ENCODE measurements at regions not wholly inside any gene's neighbourhood (a gene's known extent, or its start where the extent isn't known, plus 50 kb on each side); places are given as distances from the start of the nearest gene placed in this dataset.
"Not testable (repeated sequence)": the region's sequence is repeated elsewhere in the genome, so short reads cannot be mapped to it uniquely, and the experiment has no call there.

DNA sequence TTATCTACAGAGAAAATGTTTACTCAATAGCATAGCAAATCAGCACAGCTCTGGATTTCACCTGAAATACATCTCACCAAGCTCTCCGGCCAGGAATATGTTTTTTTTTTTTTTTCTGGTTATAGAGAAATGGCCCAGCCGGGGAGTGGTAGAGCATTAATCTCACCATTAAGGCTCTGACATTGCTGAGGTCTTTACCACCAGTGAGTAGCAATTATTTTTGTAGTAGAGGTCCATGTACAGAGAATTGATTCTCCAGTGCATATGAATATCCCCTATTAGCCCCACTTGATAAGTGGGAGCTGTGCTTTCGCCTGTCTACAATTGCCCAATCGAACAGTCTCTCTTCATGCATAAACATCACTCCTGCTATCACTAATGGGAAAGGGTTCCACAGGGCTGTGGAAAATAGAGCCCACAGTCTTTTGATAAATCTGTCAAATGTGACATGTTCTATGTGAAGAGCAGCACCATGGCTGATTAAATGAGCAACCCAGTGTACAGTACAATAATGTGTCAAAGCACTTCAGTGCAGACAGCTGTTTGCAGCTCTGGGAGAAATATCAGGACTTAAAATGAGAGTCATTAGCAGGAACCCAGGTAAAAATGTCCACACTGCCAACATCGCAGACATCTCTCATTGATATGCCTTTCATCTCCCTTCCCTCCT lies 227.1 kb upstream of the ID4 start:
- H3K27ac ChIP-seq (ENCODE audit: low read depth, low read length), result no peak overlapping the region
- no peaks in the 10 kb centered on the region for H3K36me3 ChIP-seq (ENCODE audit: control insufficient read depth in 3 of 3, insufficient read depth in 3 of 3, low read length in 3 of 3)
- no peaks in the 10 kb centered on the region for H3K27me3 ChIP-seq (ENCODE audit: control insufficient read depth in 3 of 3, insufficient read depth in 3 of 3, low read length in 3 of 3)
- H3K9me3 ChIP-seq (ENCODE audit: control insufficient read depth in 3 of 3, low read length in 3 of 3), result peaks cover 0 to 3% (median 3%) of the 10 kb centered on the region in 3 donors
- H3K4me1 ChIP-seq (ENCODE audit: control insufficient read depth in 3 of 3, insufficient read depth in 3 of 3, low read length in 3 of 3), result no peaks in the 10 kb centered on the region
- H3K9ac ChIP-seq (ENCODE audit: low read depth in 1 of 3, low read length in 3 of 3), result no peak overlapping the region
- no peak overlapping the region for H3K4me3 ChIP-seq (ENCODE audit: low read length in 3 of 3)

DNA sequence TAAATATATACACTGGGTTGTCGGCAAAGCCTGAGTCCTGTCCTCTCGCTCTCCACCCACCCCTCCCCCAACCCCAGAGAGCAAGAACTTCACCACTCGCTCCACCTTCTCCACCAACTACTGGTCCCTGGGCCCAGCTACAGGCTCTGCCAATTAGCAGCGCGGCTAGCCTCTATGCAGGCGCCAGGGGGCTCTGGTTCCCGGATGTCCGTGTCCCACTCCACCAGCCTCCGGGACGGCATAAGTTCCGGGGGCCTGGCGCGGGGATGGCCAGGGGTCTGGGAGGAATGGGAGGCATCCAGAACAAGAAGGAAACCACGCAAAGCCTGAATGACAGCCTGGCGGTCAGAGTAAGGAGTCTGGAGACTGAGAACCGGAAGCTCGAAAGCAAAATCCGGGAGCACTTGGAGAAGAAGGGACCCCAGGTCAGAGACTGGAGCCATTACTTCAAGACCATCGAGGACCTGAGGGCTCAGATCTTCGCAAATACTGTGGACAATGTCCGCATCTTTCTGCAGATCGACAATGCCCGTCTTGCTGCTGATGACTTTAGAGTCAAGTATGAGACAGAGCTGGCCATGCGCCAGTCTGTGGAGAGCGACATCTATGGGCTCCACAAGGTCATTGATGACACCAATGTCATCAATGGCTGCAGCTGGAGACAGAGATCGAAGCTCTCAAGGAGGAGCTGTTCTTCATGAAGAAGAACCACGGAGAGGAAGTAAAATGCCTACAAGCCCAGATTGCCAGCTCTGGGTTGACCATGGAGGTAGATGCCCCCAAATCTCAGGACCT lies 224.3 kb upstream of the ID4 start:
- not testable (repeated sequence) for H3K27ac ChIP-seq (ENCODE audit: low read depth, low read length); H3K27me3 ChIP-seq (ENCODE audit: control insufficient read depth in 3 of 3, insufficient read depth in 3 of 3, low read length in 3 of 3); H3K9ac ChIP-seq (ENCODE audit: low read depth in 1 of 3, low read length in 3 of 3); H3K9me3 ChIP-seq (ENCODE audit: control insufficient read depth in 3 of 3, low read length in 3 of 3); H3K4me3 ChIP-seq (ENCODE audit: low read length in 3 of 3); H3K36me3 ChIP-seq (ENCODE audit: control insufficient read depth in 3 of 3, insufficient read depth in 3 of 3, low read length in 3 of 3); H3K4me1 ChIP-seq (ENCODE audit: control insufficient read depth in 3 of 3, insufficient read depth in 3 of 3, low read length in 3 of 3)

DNA sequence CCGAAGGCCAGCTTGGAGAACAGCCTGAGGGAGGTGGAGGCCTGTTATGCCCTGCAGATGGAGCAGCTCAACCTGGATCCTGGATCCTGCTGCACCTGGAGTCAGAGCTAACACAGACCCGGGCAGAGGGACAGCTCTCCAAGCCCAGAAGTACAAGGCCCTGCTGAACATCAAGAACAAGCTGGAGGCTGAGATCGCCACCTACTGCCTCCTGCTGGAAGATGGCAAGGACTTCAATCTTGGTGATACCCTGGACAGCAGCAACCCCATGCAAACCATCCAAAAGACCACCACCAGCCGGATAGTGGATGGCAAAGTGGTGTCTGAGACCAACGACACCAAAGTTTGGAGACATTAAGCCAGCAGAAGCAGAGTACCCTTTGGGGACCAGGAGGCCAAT lies 223.5 kb upstream of the ID4 start:
- Histone ChIP-seq H3K27me3 (ENCODE audit: control insufficient read depth in 3 of 3, insufficient read depth in 3 of 3, low read length in 3 of 3) (no peaks in the 10 kb centered on the region), H3K9me3 (ENCODE audit: control insufficient read depth in 3 of 3, low read length in 3 of 3) (peaks cover 0 to 6% (median 6%) of the 10 kb centered on the region in 3 donors), H3K36me3 (ENCODE audit: control insufficient read depth in 3 of 3, insufficient read depth in 3 of 3, low read length in 3 of 3) (no peaks in the 10 kb centered on the region), H3K27ac (ENCODE audit: low read depth, low read length) (no peak overlapping the region), H3K4me1 (ENCODE audit: control insufficient read depth in 3 of 3, insufficient read depth in 3 of 3, low read length in 3 of 3) (no peaks in the 10 kb centered on the region), H3K4me3 (ENCODE audit: low read length in 3 of 3) (no peak overlapping the region), H3K9ac (ENCODE audit: low read depth in 1 of 3, low read length in 3 of 3) (no peak overlapping the region)

DNA sequence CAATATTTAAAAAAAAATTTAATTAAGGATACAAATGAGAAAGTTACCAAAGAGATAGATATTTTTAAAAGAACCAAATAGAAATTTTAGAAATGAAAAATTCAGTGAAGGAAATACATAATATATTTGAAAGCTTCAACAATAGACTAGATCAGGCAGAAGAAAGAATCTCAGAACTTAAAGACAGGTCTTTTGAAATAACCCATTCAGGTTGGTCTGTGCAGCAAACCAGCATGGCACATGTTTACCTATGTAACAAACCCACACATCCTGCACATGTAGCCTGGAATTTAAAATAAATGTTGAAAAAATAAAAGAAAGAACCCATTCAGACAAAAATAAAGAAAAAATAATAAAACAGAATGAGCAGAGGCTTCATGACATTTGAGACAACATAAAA lies 221.1 kb upstream of the ID4 start:
- no peaks in the 10 kb centered on the region for H3K4me1 ChIP-seq (ENCODE audit: control insufficient read depth in 3 of 3, insufficient read depth in 3 of 3, low read length in 3 of 3)
- H3K4me3 ChIP-seq (ENCODE audit: low read length in 3 of 3), result no peak overlapping the region
- H3K27me3 ChIP-seq (ENCODE audit: control insufficient read depth in 3 of 3, insufficient read depth in 3 of 3, low read length in 3 of 3), result no peaks in the 10 kb centered on the region
- no peaks in the 10 kb centered on the region for H3K36me3 ChIP-seq (ENCODE audit: control insufficient read depth in 3 of 3, insufficient read depth in 3 of 3, low read length in 3 of 3)
- H3K9ac ChIP-seq (ENCODE audit: low read depth in 1 of 3, low read length in 3 of 3), result no peak overlapping the region
- H3K27ac ChIP-seq (ENCODE audit: low read depth, low read length), result no peak overlapping the region
- H3K9me3 ChIP-seq (ENCODE audit: control insufficient read depth in 3 of 3, low read length in 3 of 3), result peaks cover 0 to 6% (median 6%) of the 10 kb centered on the region in 3 donors

DNA sequence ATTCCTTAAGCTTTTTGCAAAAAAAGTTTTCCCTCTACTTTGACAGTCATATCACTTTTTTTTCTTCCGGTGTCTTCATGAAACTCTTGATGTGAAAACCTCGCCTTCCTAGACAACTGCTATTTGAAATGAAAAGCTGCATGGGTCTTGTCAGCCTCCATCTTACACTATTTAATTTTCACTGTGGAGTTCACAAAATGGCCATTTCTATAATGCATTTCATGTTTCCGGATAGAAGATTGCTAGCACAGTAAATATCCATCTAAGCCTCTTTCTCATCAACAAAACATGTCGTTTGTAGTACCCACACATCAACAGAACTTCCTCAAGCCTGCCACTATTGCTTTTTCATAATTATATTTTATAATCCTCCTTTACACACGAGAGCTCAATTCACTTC lies 204.9 kb upstream of the ID4 start:
- Histone ChIP-seq H3K4me3 (ENCODE audit: low read length in 3 of 3) (no peak overlapping the region), H3K27me3 (ENCODE audit: control insufficient read depth in 3 of 3, insufficient read depth in 3 of 3, low read length in 3 of 3) (no peaks in the 10 kb centered on the region), H3K36me3 (ENCODE audit: control insufficient read depth in 3 of 3, insufficient read depth in 3 of 3, low read length in 3 of 3) (no peaks in the 10 kb centered on the region), H3K27ac (ENCODE audit: low read depth, low read length) (no peak overlapping the region), H3K9ac (ENCODE audit: low read depth in 1 of 3, low read length in 3 of 3) (no peak overlapping the region), H3K9me3 (ENCODE audit: control insufficient read depth in 3 of 3, low read length in 3 of 3) (no peaks in the 10 kb centered on the region), H3K4me1 (ENCODE audit: control insufficient read depth in 3 of 3, insufficient read depth in 3 of 3, low read length in 3 of 3) (no peaks in the 10 kb centered on the region)

DNA sequence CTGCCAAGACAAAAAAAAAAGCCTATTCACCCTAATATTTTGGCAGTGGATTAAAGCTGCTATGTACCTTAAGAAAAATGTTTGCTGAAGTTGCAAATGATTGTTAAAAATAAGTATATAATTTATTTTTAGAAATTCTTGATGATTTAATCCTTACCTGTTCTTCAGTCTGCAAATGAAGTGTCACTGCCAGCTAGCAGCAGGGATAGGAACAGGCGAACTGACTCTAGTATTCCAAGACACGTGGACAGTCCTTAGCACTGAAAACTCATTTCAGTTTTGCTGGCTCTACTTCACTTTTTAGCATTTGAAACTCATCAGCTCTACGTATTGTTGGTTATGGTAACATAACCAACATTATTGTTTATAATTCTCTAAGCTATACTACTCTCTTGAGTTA lies 204.4 kb upstream of the ID4 start:
- H3K36me3 ChIP-seq (ENCODE audit: control insufficient read depth in 3 of 3, insufficient read depth in 3 of 3, low read length in 3 of 3), result no peaks in the 10 kb centered on the region
- no peaks in the 10 kb centered on the region for H3K27me3 ChIP-seq (ENCODE audit: control insufficient read depth in 3 of 3, insufficient read depth in 3 of 3, low read length in 3 of 3)
- H3K9ac ChIP-seq (ENCODE audit: low read depth in 1 of 3, low read length in 3 of 3), result no peak overlapping the region
- no peaks in the 10 kb centered on the region for H3K9me3 ChIP-seq (ENCODE audit: control insufficient read depth in 3 of 3, low read length in 3 of 3)
- H3K4me1 ChIP-seq (ENCODE audit: control insufficient read depth in 3 of 3, insufficient read depth in 3 of 3, low read length in 3 of 3), result no peaks in the 10 kb centered on the region
- H3K4me3 ChIP-seq (ENCODE audit: low read length in 3 of 3), result no peak overlapping the region
- H3K27ac ChIP-seq (ENCODE audit: low read depth, low read length), result no peak overlapping the region

DNA sequence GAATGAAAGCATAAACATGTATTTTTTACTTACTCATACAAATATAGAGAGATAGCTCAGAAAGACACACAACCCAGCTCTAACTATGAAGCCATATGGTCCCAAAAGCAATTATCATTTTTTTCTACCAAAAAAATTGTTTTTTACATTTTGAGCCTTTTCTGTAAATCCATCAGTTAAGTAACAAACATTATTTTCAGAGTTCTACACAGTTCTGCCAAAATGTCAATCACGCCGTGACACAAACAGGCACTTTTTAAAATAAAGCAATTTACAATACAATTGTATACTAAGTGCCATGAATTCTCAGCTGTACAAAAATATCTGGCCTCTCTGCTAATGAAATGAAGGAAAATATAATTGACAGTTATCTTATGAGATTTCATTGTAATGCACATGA lies 201.4 kb upstream of the ID4 start:
- Histone ChIP-seq H3K36me3 (ENCODE audit: control insufficient read depth in 3 of 3, insufficient read depth in 3 of 3, low read length in 3 of 3) (no peaks in the 10 kb centered on the region), H3K27me3 (ENCODE audit: control insufficient read depth in 3 of 3, insufficient read depth in 3 of 3, low read length in 3 of 3) (no peaks in the 10 kb centered on the region), H3K4me3 (ENCODE audit: low read length in 3 of 3) (no peak overlapping the region), H3K27ac (ENCODE audit: low read depth, low read length) (no peak overlapping the region), H3K4me1 (ENCODE audit: control insufficient read depth in 3 of 3, insufficient read depth in 3 of 3, low read length in 3 of 3) (no peaks in the 10 kb centered on the region), H3K9ac (ENCODE audit: low read depth in 1 of 3, low read length in 3 of 3) (no peak overlapping the region), H3K9me3 (ENCODE audit: control insufficient read depth in 3 of 3, low read length in 3 of 3) (no peaks in the 10 kb centered on the region)

DNA sequence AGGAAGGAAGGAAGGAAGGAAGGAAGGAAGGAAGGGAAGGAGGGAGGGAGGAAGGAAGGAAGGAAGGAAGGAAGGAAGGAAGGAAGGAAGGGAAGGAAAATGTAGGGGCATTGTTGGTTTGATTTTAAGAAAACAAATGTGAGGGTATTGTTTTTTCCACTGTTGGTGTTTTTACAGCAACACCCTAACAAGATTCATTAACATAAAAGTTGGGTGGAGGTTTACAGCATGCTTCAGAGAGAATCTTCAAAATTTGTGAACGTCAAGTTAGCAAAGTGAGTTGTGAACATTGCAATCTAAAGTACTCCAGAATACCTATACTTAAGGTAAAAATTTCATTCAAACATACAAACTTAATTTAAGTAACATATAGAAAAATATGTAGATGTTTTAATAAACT lies 200.2 kb upstream of the ID4 start:
- H3K9ac ChIP-seq (ENCODE audit: low read depth in 1 of 3, low read length in 3 of 3), result no peak overlapping the region
- H3K4me3 ChIP-seq (ENCODE audit: low read length in 3 of 3), result no peak overlapping the region
- no peaks in the 10 kb centered on the region for H3K4me1 ChIP-seq (ENCODE audit: control insufficient read depth in 3 of 3, insufficient read depth in 3 of 3, low read length in 3 of 3)
- H3K36me3 ChIP-seq (ENCODE audit: control insufficient read depth in 3 of 3, insufficient read depth in 3 of 3, low read length in 3 of 3), result no peaks in the 10 kb centered on the region
- H3K27me3 ChIP-seq (ENCODE audit: control insufficient read depth in 3 of 3, insufficient read depth in 3 of 3, low read length in 3 of 3), result no peaks in the 10 kb centered on the region
- H3K27ac ChIP-seq (ENCODE audit: low read depth, low read length), result no peak overlapping the region
- H3K9me3 ChIP-seq (ENCODE audit: control insufficient read depth in 3 of 3, low read length in 3 of 3), result no peaks in the 10 kb centered on the region

DNA sequence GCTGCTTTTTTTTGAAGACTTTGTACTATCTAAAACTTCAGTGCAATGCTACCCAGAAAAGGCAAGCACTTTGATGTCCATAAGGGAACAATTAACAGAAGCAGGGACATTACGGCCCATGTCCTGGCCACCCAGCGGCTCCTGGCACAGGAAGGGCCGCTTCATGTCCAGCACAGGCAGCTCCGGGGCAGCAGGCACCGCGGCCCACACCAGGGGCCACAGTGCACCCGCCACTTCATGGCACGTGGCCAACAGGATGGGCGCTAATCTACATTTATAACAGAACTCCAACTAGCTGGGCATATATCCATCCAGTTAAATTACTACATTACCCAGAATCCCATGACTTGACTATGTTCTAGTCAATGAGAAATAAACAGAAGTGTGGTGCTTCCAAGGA lies 198.2 kb upstream of the ID4 start:
- Histone ChIP-seq H3K27me3 (ENCODE audit: control insufficient read depth in 3 of 3, insufficient read depth in 3 of 3, low read length in 3 of 3) (no peaks in the 10 kb centered on the region), H3K9ac (ENCODE audit: low read depth in 1 of 3, low read length in 3 of 3) (no peak overlapping the region), H3K4me3 (ENCODE audit: low read length in 3 of 3) (no peak overlapping the region), H3K9me3 (ENCODE audit: control insufficient read depth in 3 of 3, low read length in 3 of 3) (no peaks in the 10 kb centered on the region), H3K4me1 (ENCODE audit: control insufficient read depth in 3 of 3, insufficient read depth in 3 of 3, low read length in 3 of 3) (no peaks in the 10 kb centered on the region), H3K36me3 (ENCODE audit: control insufficient read depth in 3 of 3, insufficient read depth in 3 of 3, low read length in 3 of 3) (no peaks in the 10 kb centered on the region), H3K27ac (ENCODE audit: low read depth, low read length) (no peak overlapping the region)

DNA sequence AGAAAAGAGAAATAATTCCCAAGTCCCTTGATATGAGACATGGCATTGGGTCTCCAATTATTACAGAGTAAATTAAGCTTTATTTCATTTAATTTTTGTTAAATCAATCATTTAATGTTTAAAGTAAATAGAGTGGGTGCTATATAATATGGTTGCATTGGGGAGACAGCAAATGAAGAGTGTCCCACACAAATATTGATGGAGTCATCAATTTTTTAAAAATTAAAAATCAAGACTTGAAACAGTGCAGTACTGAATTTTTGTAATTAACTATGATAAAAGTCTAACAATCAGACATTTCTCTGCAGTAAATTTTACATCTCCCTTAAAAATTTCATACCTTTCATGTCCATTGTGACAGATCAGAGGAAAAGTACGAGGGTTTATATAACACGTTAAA lies 193.9 kb upstream of the ID4 start:
- Histone ChIP-seq H3K36me3 (ENCODE audit: control insufficient read depth in 3 of 3, insufficient read depth in 3 of 3, low read length in 3 of 3) (no peaks in the 10 kb centered on the region), H3K9me3 (ENCODE audit: control insufficient read depth in 3 of 3, low read length in 3 of 3) (no peaks in the 10 kb centered on the region), H3K27me3 (ENCODE audit: control insufficient read depth in 3 of 3, insufficient read depth in 3 of 3, low read length in 3 of 3) (no peaks in the 10 kb centered on the region), H3K4me3 (ENCODE audit: low read length in 3 of 3) (no peak overlapping the region), H3K4me1 (ENCODE audit: control insufficient read depth in 3 of 3, insufficient read depth in 3 of 3, low read length in 3 of 3) (no peaks in the 10 kb centered on the region), H3K9ac (ENCODE audit: low read depth in 1 of 3, low read length in 3 of 3) (no peak overlapping the region), H3K27ac (ENCODE audit: low read depth, low read length) (no peak overlapping the region)

Data from skeletal muscle tissue (tissue), 3 donors.